Raji (cell line): ENCODE measurements at regions not wholly inside any gene's neighbourhood (a gene's known extent, or its start where the extent isn't known, plus 50 kb on each side); places are given as distances from the start of the nearest gene placed in this dataset.

ENCODE experiments used
- POLR2A ChIP-seq: IDR thresholded peaks from 2 replicates; pipeline ENCODE4 v1.6.1; 2011; ENCODE audit warnings: low read depth, low read length, control low read depth; ENCODE audit not compliant: insufficient read depth

- no peak for TF ChIP-seq POLR2A
Measured at GRCh38 chr5:54663866-54664265, 146.3 kb downstream of the SNX18 start.

- no peak for TF ChIP-seq POLR2A
Measured at GRCh38 chr5:54661111-54661510, 143.6 kb downstream of the SNX18 start.

DNA sequence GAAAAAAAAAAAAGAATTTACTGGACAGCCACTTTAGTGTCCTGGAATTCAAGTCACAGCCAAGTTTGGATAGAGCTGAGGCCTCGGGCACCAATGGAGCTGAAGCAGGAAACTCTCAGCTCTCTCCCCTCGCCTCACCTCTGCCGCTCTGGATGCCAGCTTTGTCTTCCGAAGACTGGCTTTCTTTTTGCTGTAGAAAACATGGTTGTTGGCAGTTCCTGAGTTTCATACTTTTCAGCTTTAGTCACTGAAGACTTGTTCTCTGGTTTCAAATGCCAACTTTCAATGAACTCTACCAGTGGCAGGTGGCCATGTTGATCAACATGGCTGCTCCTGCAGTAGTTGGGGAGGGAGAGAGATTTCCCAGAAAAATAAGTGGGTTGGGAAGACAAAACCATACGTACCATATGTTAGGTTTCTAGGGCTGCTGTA lies 142.2 kb downstream of the SNX18 start:
- no peak for TF ChIP-seq POLR2A

DNA sequence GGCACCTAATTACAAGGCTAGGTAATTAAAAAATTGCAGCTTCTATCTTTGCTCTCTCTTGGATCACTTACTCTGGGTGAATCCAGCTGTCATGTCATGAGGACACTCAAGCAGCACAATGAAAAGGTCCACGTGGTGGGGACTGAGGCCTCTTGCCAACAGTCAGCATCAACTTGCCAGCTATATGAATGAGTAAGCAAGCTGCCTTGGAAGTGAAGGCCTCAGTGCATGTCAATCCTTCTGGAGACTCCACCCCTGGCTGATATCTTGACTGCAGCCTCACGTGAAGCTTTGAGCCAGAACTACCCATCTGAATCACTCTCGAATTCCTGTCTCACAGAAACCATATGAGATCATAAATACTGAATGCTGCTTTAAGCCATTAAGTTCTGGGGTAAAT lies 140.5 kb downstream of the SNX18 start:
- no peak for TF ChIP-seq POLR2A

GRCh38 chr5:54656261-54656728 lies 138.7 kb downstream of the SNX18 start:
- no peak for TF ChIP-seq POLR2A

DNA sequence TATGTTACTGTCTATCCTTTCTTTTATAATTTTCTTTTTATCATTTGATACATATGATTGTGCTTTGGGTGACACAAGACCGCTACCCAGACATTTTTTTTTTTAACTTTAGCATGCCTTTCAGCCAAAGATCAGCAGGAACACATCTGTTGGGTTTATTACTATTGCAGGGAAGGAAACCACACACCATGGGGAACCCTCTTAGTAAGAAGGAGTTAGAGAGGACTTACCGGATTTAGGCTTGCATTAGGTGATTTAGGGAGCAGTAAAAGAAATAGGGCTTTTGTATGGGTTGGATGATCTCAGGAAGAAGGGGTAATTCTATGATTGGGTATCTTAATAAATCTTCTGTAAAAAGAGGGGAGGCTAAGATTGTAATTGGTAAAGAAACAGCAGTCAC lies 138.2 kb downstream of the SNX18 start:
- TF ChIP-seq POLR2A = no peak

- TF ChIP-seq POLR2A = no peak
Measured at GRCh38 chr5:54655266-54655665, 137.7 kb downstream of the SNX18 start.

GRCh38 chr5:54653956-54654614 lies 136.5 kb downstream of the SNX18 start:
- no peak for TF ChIP-seq POLR2A

DNA sequence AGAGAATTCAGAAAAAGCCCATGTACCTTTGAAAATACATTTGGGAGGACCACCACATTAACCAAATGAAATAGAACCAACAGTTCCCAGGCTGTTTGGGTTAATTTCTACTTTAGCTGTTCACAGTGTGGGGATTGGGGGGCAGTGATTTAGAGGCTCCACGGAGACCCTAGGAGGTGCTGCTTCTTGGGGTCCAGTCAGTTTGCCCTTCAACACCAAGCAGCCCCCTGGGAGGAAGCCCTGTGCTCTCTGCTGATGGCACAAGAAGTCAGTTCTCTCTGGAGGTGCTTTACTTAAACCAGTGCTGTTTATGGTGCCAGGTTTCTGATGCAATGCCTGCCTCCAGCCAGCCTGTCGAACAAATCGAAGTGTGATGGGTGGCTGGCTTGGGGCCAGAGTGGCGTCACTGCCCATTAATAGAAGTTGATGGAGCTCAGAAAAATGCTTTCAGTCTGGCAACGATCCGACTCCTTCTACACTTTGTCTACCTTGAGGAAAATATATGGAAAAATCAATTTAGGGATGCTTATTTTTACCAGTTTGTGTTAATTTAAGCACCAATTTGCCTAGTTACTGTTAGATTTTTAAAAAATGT lies 134.0 kb downstream of the SNX18 start:
- TF ChIP-seq POLR2A = no peak

- TF ChIP-seq POLR2A = no peak
Measured at GRCh38 chr5:54649041-54649504, 131.5 kb downstream of the SNX18 start.

- peak; percentile 25; the same call in 1 of the 2 replicates for TF ChIP-seq POLR2A
Measured at GRCh38 chr5:54646356-54647101, 129.0 kb downstream of the SNX18 start.

GRCh38 chr5:54645882-54646355 lies 128.4 kb downstream of the SNX18 start:
- TF ChIP-seq POLR2A = no peak

GRCh38 chr5:54644226-54644625 lies 126.7 kb downstream of the SNX18 start:
- TF ChIP-seq POLR2A = no peak

DNA sequence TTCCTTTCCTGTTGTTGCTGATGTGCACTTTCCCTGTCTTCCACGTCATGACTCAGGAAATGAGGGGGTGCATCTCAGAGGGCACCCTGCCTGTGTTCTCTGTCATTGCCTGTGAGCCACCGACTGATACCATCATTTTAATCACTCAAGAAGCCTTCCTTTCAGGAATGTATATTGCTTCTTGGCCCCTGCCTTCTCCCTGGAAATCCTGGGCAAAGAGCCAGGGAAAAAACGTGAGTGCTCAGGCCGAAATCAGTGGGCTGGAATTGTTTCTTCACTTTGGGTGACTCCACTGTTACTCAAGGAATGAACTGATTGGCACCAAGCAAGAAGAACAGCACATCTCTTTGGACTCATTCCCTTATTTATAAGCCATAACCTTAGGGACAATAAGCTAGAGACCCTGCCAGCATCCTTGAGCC lies 126.1 kb downstream of the SNX18 start:
- no peak for TF ChIP-seq POLR2A

DNA sequence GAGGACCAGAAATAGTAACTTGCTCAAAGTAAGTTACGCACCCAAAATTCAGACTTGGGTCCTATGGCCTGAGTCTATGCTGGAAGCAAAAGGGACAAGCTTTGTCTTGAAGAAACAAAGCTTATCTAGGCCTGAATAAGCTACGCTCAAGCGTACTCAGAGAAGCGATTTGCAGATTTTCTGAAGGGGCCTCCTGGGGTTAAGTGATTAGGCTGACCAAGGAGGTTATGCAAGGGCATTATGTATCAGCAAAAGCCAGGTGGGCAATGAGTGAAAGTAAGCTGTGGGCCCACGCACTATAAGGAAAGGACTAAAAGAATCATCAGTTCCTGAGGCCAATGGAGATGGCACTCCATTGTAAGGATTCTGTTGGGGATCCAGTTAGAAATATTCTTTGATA lies 122.1 kb downstream of the SNX18 start:
- no peak for TF ChIP-seq POLR2A

GRCh38 chr5:54638106-54638505 lies 120.5 kb downstream of the SNX18 start:
- no peak for TF ChIP-seq POLR2A

GRCh38 chr5:54637654-54638053 lies 120.1 kb downstream of the SNX18 start:
- no peak for TF ChIP-seq POLR2A

DNA sequence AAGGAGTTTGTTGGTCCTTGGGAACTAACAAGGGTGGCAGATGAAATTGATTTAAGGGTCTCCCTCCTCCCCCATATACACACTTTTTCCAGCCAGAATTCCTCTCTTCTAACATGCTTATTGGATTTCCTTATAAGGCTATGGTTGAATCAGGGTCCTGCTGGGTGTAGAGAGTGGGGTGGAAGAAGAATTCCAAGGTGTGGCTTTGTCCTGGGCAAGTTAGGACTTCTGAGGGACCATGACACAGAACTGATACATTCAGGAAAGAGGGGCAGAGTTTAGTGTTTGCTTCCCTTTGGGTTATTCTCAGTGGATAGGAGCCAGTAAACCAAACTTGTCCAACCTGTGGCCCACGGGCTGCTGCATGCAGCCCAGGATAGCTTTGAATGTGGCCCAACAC lies 116.5 kb downstream of the SNX18 start:
- TF ChIP-seq POLR2A = no peak
